Uterus (tissue), 2 donors: ENCODE measurements at regions not wholly inside any gene's neighbourhood (a gene's known extent, or its start where the extent isn't known, plus 50 kb on each side); places are given as distances from the start of the nearest gene placed in this dataset.

ENCODE experiments used
- CTCF ChIP-seq, 4 experiments: fragments of 200-600 bp in 2 of 4; fragments of 450-650 bp in 2 of 4; sonication (generic) in 2 of 4; IDR thresholded peaks; one replicate each; pipeline ENCODE4 v1.5.1; 2016 to 2019; ENCODE audit warnings: antibody characterized with exemption in 4 of 4, mild to moderate bottlenecking in 2 of 4, moderate library complexity in 1 of 4
- POLR2A ChIP-seq, 2 donors: fragments of 450-650 bp; IDR thresholded peaks; one replicate each; pipeline ENCODE4 v1.6.1; 2016; ENCODE audit warnings: antibody characterized with exemption in 2 of 2, mild to moderate bottlenecking in 1 of 2, moderate library complexity in 1 of 2

GRCh38 chr2:223652902-223653301, 50.7 kb upstream of the SCG2 start:
- no peak for TF ChIP-seq POLR2A (IDR thresholded peaks at IDR 0.05)
- no peak for TF ChIP-seq CTCF (IDR thresholded peaks at IDR 0.05)
